ENCODE measurements at regions not wholly inside any gene's neighbourhood (a gene's known extent, or its start where the extent isn't known, plus 50 kb on each side); places are given as distances from the start of the nearest gene placed in this dataset.

GRCh38 chr12:91824991-91825390, 320.7 kb downstream of the BTG1 start:
- H3K4me1 ChIP-seq (ENCODE audit: control insufficient read depth, insufficient read depth, low read length), result no peaks in the 10 kb centered on the region
- BruUV-seq (replicated peaks), result no TSS peak
- H3K36me3 ChIP-seq (ENCODE audit: control insufficient read depth, insufficient read depth, low read length), result no peaks in the 10 kb centered on the region
- in situ Hi-C loops (cut with HindIII; ENCODE audit: low pct_unique_long_range_greater_than_20kb, low sequenced_read_pairs) (no loop called here), intact Hi-C loops (cut with micrococcal nuclease; ENCODE audit: unreplicated experiment) (no loop called here)
- ATAC-seq, result no peak
- no peaks in the 10 kb centered on the region for H3K27me3 ChIP-seq (ENCODE audit: control insufficient read depth, insufficient read depth, low read length)
- CTCF ChIA-PET, result no interaction called here
- TF ChIP-seq, protein P1, sequence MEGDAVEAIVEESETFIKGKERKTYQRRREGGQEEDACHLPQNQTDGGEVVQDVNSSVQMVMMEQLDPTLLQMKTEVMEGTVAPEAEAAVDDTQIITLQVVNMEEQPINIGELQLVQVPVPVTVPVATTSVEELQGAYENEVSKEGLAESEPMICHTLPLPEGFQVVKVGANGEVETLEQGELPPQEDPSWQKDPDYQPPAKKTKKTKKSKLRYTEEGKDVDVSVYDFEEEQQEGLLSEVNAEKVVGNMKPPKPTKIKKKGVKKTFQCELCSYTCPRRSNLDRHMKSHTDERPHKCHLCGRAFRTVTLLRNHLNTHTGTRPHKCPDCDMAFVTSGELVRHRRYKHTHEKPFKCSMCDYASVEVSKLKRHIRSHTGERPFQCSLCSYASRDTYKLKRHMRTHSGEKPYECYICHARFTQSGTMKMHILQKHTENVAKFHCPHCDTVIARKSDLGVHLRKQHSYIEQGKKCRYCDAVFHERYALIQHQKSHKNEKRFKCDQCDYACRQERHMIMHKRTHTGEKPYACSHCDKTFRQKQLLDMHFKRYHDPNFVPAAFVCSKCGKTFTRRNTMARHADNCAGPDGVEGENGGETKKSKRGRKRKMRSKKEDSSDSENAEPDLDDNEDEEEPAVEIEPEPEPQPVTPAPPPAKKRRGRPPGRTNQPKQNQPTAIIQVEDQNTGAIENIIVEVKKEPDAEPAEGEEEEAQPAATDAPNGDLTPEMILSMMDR (IDR thresholded peaks at IDR 0.05), result no peak
- H3K4me3 ChIP-seq (ENCODE audit: low read depth in 2 of 2, low read length in 2 of 2), result no peak overlapping the region
- POLR2A ChIA-PET, result no interaction called here
- DNase-seq (ENCODE audit: low read depth, low spot score), result no peak
- H3K9me3 ChIP-seq (ENCODE audit: control insufficient read depth, insufficient read depth, low read depth, low read length), result no peaks in the 10 kb centered on the region
- no peak overlapping the region for H3K27ac ChIP-seq (ENCODE audit: low read length)

- ChIA-PET POLR2A (no interaction called here), CTCF (no interaction called here)
- intact Hi-C loops (cut with micrococcal nuclease; ENCODE audit: unreplicated experiment) (no loop called here), in situ Hi-C loops (cut with HindIII; ENCODE audit: low pct_unique_long_range_greater_than_20kb, low sequenced_read_pairs) (no loop called here)
- H3K27ac ChIP-seq (ENCODE audit: low read length), result no peak overlapping the region
- no peak overlapping the region for H3K4me3 ChIP-seq (ENCODE audit: low read depth in 2 of 2, low read length in 2 of 2)
- H3K36me3 ChIP-seq (ENCODE audit: control insufficient read depth, insufficient read depth, low read length), result no peaks in the 10 kb centered on the region
- no peak for DNase-seq (ENCODE audit: low read depth, low spot score)
- no peaks in the 10 kb centered on the region for H3K9me3 ChIP-seq (ENCODE audit: control insufficient read depth, insufficient read depth, low read depth, low read length)
- no peaks in the 10 kb centered on the region for H3K4me1 ChIP-seq (ENCODE audit: control insufficient read depth, insufficient read depth, low read length)
- no peak for ATAC-seq
- no TSS peak for BruUV-seq (replicated peaks)
- TF ChIP-seq POLR2AphosphoS5 (IDR thresholded peaks at IDR 0.05; ENCODE audit: low read depth, low read length) (no peak), SIN3A (IDR thresholded peaks at IDR 0.05; ENCODE audit: borderline replicate concordance, insufficient read depth, low read depth, low read length) (no peak), REST (IDR thresholded peaks at IDR 0.05; ENCODE audit: insufficient read depth in 1 of 2, low read depth in 2 of 2, low read length in 1 of 2) (no peak), TCF7L2 (IDR thresholded peaks at IDR 0.05; ENCODE audit: low read depth, low read length) (no peak)
- TF ChIP-seq, protein P1 (IDR thresholded peaks at IDR 0.05), result no peak
- H3K27me3 ChIP-seq (ENCODE audit: control insufficient read depth, insufficient read depth, low read length), result no peaks in the 10 kb centered on the region
Observed at GRCh38 chr12:91819132-91819447, 326.6 kb downstream of the BTG1 start.
